ENCODE measurements at regions not wholly inside any gene's neighbourhood (a gene's known extent, or its start where the extent isn't known, plus 50 kb on each side); places are given as distances from the start of the nearest gene placed in this dataset.

DNA sequence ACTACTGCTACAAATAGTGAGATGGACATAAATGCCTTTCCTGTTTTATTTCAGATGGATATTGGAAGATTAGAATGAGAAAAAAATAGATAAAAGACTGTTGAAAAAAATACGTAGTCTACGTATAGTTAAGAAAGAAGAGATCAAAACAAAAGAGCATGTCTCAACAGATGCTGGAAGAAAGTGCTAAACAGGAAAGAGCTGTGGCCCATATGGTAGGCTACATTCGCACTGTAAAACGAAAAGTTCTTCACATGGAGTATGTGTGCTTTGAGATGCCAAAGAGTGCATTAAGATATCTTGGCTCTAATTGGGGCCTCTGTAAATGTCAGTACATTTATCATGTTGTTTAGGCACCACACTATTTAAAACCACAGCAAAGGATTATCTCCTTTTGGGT, 741.7 kb downstream of the LTN1 start:
- TF ChIP-seq, protein P1, sequence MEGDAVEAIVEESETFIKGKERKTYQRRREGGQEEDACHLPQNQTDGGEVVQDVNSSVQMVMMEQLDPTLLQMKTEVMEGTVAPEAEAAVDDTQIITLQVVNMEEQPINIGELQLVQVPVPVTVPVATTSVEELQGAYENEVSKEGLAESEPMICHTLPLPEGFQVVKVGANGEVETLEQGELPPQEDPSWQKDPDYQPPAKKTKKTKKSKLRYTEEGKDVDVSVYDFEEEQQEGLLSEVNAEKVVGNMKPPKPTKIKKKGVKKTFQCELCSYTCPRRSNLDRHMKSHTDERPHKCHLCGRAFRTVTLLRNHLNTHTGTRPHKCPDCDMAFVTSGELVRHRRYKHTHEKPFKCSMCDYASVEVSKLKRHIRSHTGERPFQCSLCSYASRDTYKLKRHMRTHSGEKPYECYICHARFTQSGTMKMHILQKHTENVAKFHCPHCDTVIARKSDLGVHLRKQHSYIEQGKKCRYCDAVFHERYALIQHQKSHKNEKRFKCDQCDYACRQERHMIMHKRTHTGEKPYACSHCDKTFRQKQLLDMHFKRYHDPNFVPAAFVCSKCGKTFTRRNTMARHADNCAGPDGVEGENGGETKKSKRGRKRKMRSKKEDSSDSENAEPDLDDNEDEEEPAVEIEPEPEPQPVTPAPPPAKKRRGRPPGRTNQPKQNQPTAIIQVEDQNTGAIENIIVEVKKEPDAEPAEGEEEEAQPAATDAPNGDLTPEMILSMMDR (conservative IDR thresholded peaks at IDR 0.05; ENCODE audit: low read depth in 2 of 2), result no peak
- no peak for TF ChIP-seq EZH2 (IDR thresholded peaks at IDR 0.05; ENCODE audit: low read depth, unreplicated experiment)
- no peak for TF ChIP-seq POLR2AphosphoS5 (IDR thresholded peaks at IDR 0.05; ENCODE audit: low read depth)
- TF ChIP-seq EZH2phosphoT487 (IDR thresholded peaks at IDR 0.05; ENCODE audit: unreplicated experiment), result no peak
- no peak for TF ChIP-seq JUNB (IDR thresholded peaks at IDR 0.05; ENCODE audit: unreplicated experiment)
- TF ChIP-seq CREB1 (CRISPR knock-in tag; IDR thresholded peaks at IDR 0.05; ENCODE audit: low read depth), result no peak
- no peak for TF ChIP-seq ZNF114 (CRISPR knock-in tag; IDR thresholded peaks at IDR 0.05)
- TF ChIP-seq, protein P2, sequence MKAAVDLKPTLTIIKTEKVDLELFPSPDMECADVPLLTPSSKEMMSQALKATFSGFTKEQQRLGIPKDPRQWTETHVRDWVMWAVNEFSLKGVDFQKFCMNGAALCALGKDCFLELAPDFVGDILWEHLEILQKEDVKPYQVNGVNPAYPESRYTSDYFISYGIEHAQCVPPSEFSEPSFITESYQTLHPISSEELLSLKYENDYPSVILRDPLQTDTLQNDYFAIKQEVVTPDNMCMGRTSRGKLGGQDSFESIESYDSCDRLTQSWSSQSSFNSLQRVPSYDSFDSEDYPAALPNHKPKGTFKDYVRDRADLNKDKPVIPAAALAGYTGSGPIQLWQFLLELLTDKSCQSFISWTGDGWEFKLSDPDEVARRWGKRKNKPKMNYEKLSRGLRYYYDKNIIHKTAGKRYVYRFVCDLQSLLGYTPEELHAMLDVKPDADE (IDR thresholded peaks at IDR 0.05), result no peak
- no peak for TF ChIP-seq REST (IDR thresholded peaks at IDR 0.05; ENCODE audit: unreplicated experiment)
- TF ChIP-seq ZNF462 (CRISPR knock-in tag; IDR thresholded peaks at IDR 0.05), result no peak
- no peak for TF ChIP-seq ZNF331 (CRISPR knock-in tag; IDR thresholded peaks at IDR 0.05; ENCODE audit: low read depth)

Data from GM23338 (cell line).